Liver (tissue), 8 donors: ENCODE measurements at regions not wholly inside any gene's neighbourhood (a gene's known extent, or its start where the extent isn't known, plus 50 kb on each side); places are given as distances from the start of the nearest gene placed in this dataset.

ENCODE experiments used
- DNase-seq: peaks from one replicate; pipeline ENCODE4 v3.0.0-alpha.2; 2017; ENCODE audit warnings: low spot score
- H3K27ac ChIP-seq, 2 donors: one replicate each; pipeline ENCODE4 v1.7.0; 2013; ENCODE audit warnings: inconsistent platforms in 2 of 2, low read length in 2 of 2, control low read depth in 1 of 2, low read depth in 1 of 2, mild to moderate bottlenecking in 1 of 2
- H3K27me3 ChIP-seq, 4 donors: one replicate each; pipeline versions ENCODE4 v1.6.1 to v1.7.0; 2013; ENCODE audit warnings: low read length in 3 of 4, inconsistent platforms in 1 of 4, mild to moderate bottlenecking in 1 of 4, moderate library complexity in 1 of 4; ENCODE audit not compliant: control insufficient read depth in 4 of 4, insufficient read depth in 4 of 4
- H3K36me3 ChIP-seq, 4 donors: one replicate each; pipeline versions ENCODE4 v1.6.1 to v1.7.0; 2013; ENCODE audit warnings: low read length in 3 of 4, mild to moderate bottlenecking in 3 of 4, low read depth in 1 of 4, moderate library complexity in 1 of 4; ENCODE audit not compliant: control insufficient read depth in 4 of 4, insufficient read depth in 3 of 4
- H3K4me1 ChIP-seq, 4 donors: one replicate each; pipeline versions ENCODE4 v1.6.1 to v1.7.0; 2013; ENCODE audit warnings: low read length in 3 of 4, mild to moderate bottlenecking in 3 of 4, moderate library complexity in 1 of 4; ENCODE audit not compliant: control insufficient read depth in 4 of 4, insufficient read depth in 4 of 4
- H3K4me3 ChIP-seq, 3 donors: one replicate each; pipeline versions ENCODE4 v1.6.1 to v1.7.0; 2013; ENCODE audit warnings: low read length in 3 of 3, control low read depth in 1 of 3, low read depth in 1 of 3, mild to moderate bottlenecking in 1 of 3
- H3K9ac ChIP-seq, 2 donors: one replicate each; pipeline ENCODE4 v1.7.0; 2013; ENCODE audit warnings: low read length in 2 of 2, mild to moderate bottlenecking in 2 of 2, moderate library complexity in 2 of 2, control low read depth in 1 of 2, low read depth in 1 of 2
- H3K9me3 ChIP-seq, 4 donors: one replicate each; pipeline versions ENCODE4 v1.6.1 to v1.7.0; 2013; ENCODE audit warnings: low read length in 3 of 4; ENCODE audit not compliant: control insufficient read depth in 4 of 4
- EGR1 ChIP-seq, 2 donors: IDR thresholded peaks; 2 replicates each; pipeline ENCODE4 v1.6.1; 2016 to 2018; ENCODE audit warnings: antibody characterized with exemption in 2 of 2, low read depth in 2 of 2
- FOXA1 ChIP-seq: IDR thresholded peaks from 2 replicates; pipeline ENCODE4 v1.6.1; 2016; ENCODE audit warnings: antibody characterized with exemption
- FOXA2 ChIP-seq: IDR thresholded peaks from 2 replicates; pipeline ENCODE4 v1.6.1; 2016; ENCODE audit warnings: antibody characterized with exemption
- GABPA ChIP-seq, 2 donors: IDR thresholded peaks in 1 of 2; conservative IDR thresholded peaks in 1 of 2; 2 replicates each; pipeline ENCODE4 v1.6.1; 2016; ENCODE audit warnings: antibody characterized with exemption in 2 of 2, mild to moderate bottlenecking in 1 of 2, moderate library complexity in 1 of 2
- HNF4A ChIP-seq, 2 donors: conservative IDR thresholded peaks; 2 replicates each; pipeline ENCODE4 v1.6.1; 2016; ENCODE audit warnings: antibody characterized with exemption in 2 of 2, mild to moderate bottlenecking in 2 of 2
- HNF4G ChIP-seq: IDR thresholded peaks from 2 replicates; pipeline ENCODE4 v1.6.1; 2016; ENCODE audit warnings: antibody characterized with exemption
- JUND ChIP-seq, 2 donors: IDR thresholded peaks; 2 replicates each; pipeline ENCODE4 v1.6.1; 2016; ENCODE audit warnings: antibody characterized with exemption in 2 of 2
- NR2F2 ChIP-seq: IDR thresholded peaks from 2 replicates; pipeline ENCODE4 v1.6.1; 2016; ENCODE audit warnings: antibody characterized with exemption
- RAD21 ChIP-seq, 2 donors: IDR thresholded peaks; 2 replicates each; pipeline ENCODE4 v1.6.1; 2016; ENCODE audit warnings: antibody characterized with exemption in 2 of 2, mild to moderate bottlenecking in 2 of 2
- RXRA ChIP-seq, 2 donors: IDR thresholded peaks; 2 replicates each; pipeline ENCODE4 v1.6.1; 2017 to 2018; ENCODE audit warnings: antibody characterized with exemption in 2 of 2, mild to moderate bottlenecking in 1 of 2
- SP1 ChIP-seq: IDR thresholded peaks from 2 replicates; pipeline ENCODE4 v1.6.1; 2018; ENCODE audit warnings: antibody characterized with exemption, mild to moderate bottlenecking
- TAF1 ChIP-seq: conservative IDR thresholded peaks from 2 replicates; pipeline ENCODE4 v1.6.1; 2016; ENCODE audit warnings: antibody characterized with exemption, mild to moderate bottlenecking
- YY1 ChIP-seq: IDR thresholded peaks from 2 replicates; pipeline ENCODE4 v1.6.1; 2016; ENCODE audit warnings: antibody characterized with exemption, mild to moderate bottlenecking
- ZBTB33 ChIP-seq: IDR thresholded peaks from 2 replicates; pipeline ENCODE4 v1.6.1; 2016; ENCODE audit warnings: antibody characterized with exemption
- whole genome bisulfite sequencing: extraction: QIAGEN DNeasy Blood & Tissue Kit; methylation state at CpG from one replicate; pipeline ENCODE4 v1.1.7; 2013; 5-methylcytosine and 5-hydroxymethylcytosine counted together
- TF ChIP-seq, protein P1 (sequence below): fragments of 150-350 bp; IDR thresholded peaks from 2 replicates; pipeline ENCODE4 v1.5.1; 2017; ENCODE audit warnings: improper control_type of control experiment, low read depth, low read length; ENCODE audit not compliant: missing input control
- TF ChIP-seq, protein P2 (sequence below): IDR thresholded peaks from 2 replicates; pipeline ENCODE4 v1.6.1; 2016; ENCODE audit warnings: antibody characterized with exemption, mild to moderate bottlenecking
- TF ChIP-seq, protein P3 (sequence below): IDR thresholded peaks from 2 replicates; pipeline ENCODE4 v1.6.1; 2016; ENCODE audit warnings: antibody characterized with exemption
- donor health status: healthy.
- donor health status: healthy.
- donor health status: healthy.
- donor health status: healthy.
- donor health status: healthy.

DNA sequence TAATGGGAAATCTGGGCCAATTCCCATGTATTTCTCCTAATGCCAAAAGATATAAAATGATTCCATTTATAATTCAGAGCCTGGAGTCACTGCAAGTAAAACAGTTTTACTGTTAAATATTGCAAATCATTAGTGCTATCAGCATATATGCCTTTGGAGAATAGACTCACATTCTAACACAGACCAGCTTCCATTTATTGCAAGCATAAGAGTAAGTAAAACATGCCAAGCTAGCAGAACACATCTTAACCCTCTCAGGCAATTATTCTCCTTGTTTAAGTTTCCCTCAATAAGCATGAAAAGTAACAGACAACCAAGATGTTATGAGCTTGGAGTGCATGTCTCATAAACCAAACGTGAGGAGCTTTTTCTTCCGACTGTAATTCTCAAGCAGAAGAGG, 173.9 kb upstream of the GRIP1 start:
- TF ChIP-seq, protein P1, sequence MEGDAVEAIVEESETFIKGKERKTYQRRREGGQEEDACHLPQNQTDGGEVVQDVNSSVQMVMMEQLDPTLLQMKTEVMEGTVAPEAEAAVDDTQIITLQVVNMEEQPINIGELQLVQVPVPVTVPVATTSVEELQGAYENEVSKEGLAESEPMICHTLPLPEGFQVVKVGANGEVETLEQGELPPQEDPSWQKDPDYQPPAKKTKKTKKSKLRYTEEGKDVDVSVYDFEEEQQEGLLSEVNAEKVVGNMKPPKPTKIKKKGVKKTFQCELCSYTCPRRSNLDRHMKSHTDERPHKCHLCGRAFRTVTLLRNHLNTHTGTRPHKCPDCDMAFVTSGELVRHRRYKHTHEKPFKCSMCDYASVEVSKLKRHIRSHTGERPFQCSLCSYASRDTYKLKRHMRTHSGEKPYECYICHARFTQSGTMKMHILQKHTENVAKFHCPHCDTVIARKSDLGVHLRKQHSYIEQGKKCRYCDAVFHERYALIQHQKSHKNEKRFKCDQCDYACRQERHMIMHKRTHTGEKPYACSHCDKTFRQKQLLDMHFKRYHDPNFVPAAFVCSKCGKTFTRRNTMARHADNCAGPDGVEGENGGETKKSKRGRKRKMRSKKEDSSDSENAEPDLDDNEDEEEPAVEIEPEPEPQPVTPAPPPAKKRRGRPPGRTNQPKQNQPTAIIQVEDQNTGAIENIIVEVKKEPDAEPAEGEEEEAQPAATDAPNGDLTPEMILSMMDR: no peak
- TF ChIP-seq, protein P2, sequence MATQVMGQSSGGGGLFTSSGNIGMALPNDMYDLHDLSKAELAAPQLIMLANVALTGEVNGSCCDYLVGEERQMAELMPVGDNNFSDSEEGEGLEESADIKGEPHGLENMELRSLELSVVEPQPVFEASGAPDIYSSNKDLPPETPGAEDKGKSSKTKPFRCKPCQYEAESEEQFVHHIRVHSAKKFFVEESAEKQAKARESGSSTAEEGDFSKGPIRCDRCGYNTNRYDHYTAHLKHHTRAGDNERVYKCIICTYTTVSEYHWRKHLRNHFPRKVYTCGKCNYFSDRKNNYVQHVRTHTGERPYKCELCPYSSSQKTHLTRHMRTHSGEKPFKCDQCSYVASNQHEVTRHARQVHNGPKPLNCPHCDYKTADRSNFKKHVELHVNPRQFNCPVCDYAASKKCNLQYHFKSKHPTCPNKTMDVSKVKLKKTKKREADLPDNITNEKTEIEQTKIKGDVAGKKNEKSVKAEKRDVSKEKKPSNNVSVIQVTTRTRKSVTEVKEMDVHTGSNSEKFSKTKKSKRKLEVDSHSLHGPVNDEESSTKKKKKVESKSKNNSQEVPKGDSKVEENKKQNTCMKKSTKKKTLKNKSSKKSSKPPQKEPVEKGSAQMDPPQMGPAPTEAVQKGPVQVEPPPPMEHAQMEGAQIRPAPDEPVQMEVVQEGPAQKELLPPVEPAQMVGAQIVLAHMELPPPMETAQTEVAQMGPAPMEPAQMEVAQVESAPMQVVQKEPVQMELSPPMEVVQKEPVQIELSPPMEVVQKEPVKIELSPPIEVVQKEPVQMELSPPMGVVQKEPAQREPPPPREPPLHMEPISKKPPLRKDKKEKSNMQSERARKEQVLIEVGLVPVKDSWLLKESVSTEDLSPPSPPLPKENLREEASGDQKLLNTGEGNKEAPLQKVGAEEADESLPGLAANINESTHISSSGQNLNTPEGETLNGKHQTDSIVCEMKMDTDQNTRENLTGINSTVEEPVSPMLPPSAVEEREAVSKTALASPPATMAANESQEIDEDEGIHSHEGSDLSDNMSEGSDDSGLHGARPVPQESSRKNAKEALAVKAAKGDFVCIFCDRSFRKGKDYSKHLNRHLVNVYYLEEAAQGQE: no peak
- TF ChIP-seq ZBTB33 (no peak), JUND (IDR thresholded peaks at IDR 0.05) (no peak), HNF4G (no peak), EGR1 (IDR thresholded peaks at IDR 0.05; ENCODE audit: low read depth in 2 of 2) (no peak)

GRCh38 chr12:66859751-66860440, 181.0 kb upstream of the GRIP1 start:
- no peaks in the 10 kb centered on the region for H3K4me1 ChIP-seq
- DNase-seq: no peak
- no peaks in the 10 kb centered on the region for H3K36me3 ChIP-seq
- peaks cover 0 to 4% (median 0%) of the 10 kb centered on the region in 4 donors for H3K27me3 ChIP-seq
- no peak overlapping the region for H3K4me3 ChIP-seq
- H3K27ac ChIP-seq: no peak overlapping the region
- no peaks in the 10 kb centered on the region for H3K9me3 ChIP-seq
- H3K9ac ChIP-seq: no peak overlapping the region
- WGBS: 62% methylated on average over 7 of the region's 7 CpGs
- TF ChIP-seq NR2F2 (no peak), TAF1 (no peak), GABPA (IDR thresholded peaks at IDR 0.05 in 1 of 2, conservative IDR thresholded peaks at IDR 0.05 in 1 of 2) (no peak), FOXA1 (no peak), JUND (IDR thresholded peaks at IDR 0.05) (no peak), SP1 (no peak), YY1 (no peak), RXRA (IDR thresholded peaks at IDR 0.05) (no peak), EGR1 (IDR thresholded peaks at IDR 0.05; ENCODE audit: low read depth in 2 of 2) (no peak), ZBTB33 (no peak), FOXA2 (no peak), HNF4A (conservative IDR thresholded peaks at IDR 0.05) (no peak), RAD21 (IDR thresholded peaks at IDR 0.05) (no peak)
- TF ChIP-seq, protein P2: no peak
- TF ChIP-seq, protein P3, sequence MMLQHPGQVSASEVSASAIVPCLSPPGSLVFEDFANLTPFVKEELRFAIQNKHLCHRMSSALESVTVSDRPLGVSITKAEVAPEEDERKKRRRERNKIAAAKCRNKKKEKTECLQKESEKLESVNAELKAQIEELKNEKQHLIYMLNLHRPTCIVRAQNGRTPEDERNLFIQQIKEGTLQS: no peak

More for the DNA sequence above, 173.9 kb upstream of the GRIP1 start:
- Histone ChIP-seq H3K27ac (no peak overlapping the region), H3K27me3 (peaks cover 0 to 2% (median 0%) of the 10 kb centered on the region in 4 donors), H3K9ac (no peak overlapping the region), H3K9me3 (no peaks in the 10 kb centered on the region), H3K4me3 (no peak overlapping the region), H3K4me1 (no peaks in the 10 kb centered on the region), H3K36me3 (no peaks in the 10 kb centered on the region)
- DNase-seq: no peak
- 70% methylated on average over 2 of the region's 2 CpGs for WGBS
